ENCODE measurements at regions not wholly inside any gene's neighbourhood (a gene's known extent, or its start where the extent isn't known, plus 50 kb on each side); places are given as distances from the start of the nearest gene placed in this dataset.
"Not testable (repeated sequence)": the region's sequence is repeated elsewhere in the genome, so short reads cannot be mapped to it uniquely, and the experiment has no call there.

DNA sequence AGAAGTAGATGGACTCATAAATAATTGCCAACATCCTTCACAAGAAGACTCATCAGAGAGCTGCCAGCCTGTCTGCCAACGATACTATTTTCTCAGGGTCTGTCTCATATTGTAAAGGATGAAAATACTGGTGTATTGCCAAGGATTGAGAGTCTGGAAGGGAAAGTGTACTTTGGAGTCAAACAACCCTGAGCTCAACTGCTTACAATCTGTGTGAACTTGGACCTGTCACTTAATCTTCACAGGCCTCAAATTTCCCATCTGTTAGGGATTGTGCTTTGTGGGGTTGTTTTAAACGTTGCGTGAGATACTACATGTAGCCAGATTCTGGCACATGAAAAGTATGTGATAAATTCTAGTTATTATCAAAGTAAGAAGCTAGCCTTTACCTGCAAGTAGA, 169.1 kb downstream of the LHFPL1 start:
- H3K4me1 ChIP-seq: no peaks in the 10 kb centered on the region
- H3K36me3 ChIP-seq (ENCODE audit: control insufficient read depth, insufficient read depth, low read length): no peaks in the 10 kb centered on the region
- H3K4me2 ChIP-seq (ENCODE audit: low read length): no peak overlapping the region
- H3K9ac ChIP-seq: no peak overlapping the region
- no peak overlapping the region for H3K4me3 ChIP-seq (ENCODE audit: low read depth, low read length)
- no peak for TF ChIP-seq CTCF (IDR thresholded peaks at IDR 0.05)
- no peaks in the 10 kb centered on the region for H3K27me3 ChIP-seq (ENCODE audit: control insufficient read depth, insufficient read depth, low read length)
- no peak overlapping the region for H2AFZ ChIP-seq
- H3K9me3 ChIP-seq (ENCODE audit: control insufficient read depth, low read length): no peaks in the 10 kb centered on the region
- no peak overlapping the region for H3K27ac ChIP-seq
- no peaks in the 10 kb centered on the region for H3K79me2 ChIP-seq

- TF ChIP-seq CTCF (IDR thresholded peaks at IDR 0.05): no peak
- Histone ChIP-seq H3K27ac (no peak overlapping the region), H3K79me2 (no peaks in the 10 kb centered on the region), H3K36me3 (ENCODE audit: control insufficient read depth, insufficient read depth, low read length) (no peaks in the 10 kb centered on the region), H3K4me2 (ENCODE audit: low read length) (no peak overlapping the region), H3K27me3 (ENCODE audit: control insufficient read depth, insufficient read depth, low read length) (no peaks in the 10 kb centered on the region), H3K4me1 (no peaks in the 10 kb centered on the region), H3K4me3 (ENCODE audit: low read depth, low read length) (no peak overlapping the region), H3K9ac (no peak overlapping the region), H3K9me3 (ENCODE audit: control insufficient read depth, low read length) (no peaks in the 10 kb centered on the region), H2AFZ (no peak overlapping the region)
Observed at GRCh38 chrX:112477653-112478052, 202.1 kb downstream of the LHFPL1 start.

- no peak for TF ChIP-seq CTCF (IDR thresholded peaks at IDR 0.05)
- Histone ChIP-seq H3K4me1 (no peaks in the 10 kb centered on the region), H3K9ac (no peak overlapping the region), H3K4me2 (ENCODE audit: low read length) (no peak overlapping the region), H3K27me3 (ENCODE audit: control insufficient read depth, insufficient read depth, low read length) (no peaks in the 10 kb centered on the region), H3K79me2 (no peaks in the 10 kb centered on the region), H2AFZ (no peak overlapping the region), H3K27ac (no peak overlapping the region), H3K36me3 (ENCODE audit: control insufficient read depth, insufficient read depth, low read length) (no peaks in the 10 kb centered on the region), H3K4me3 (ENCODE audit: low read depth, low read length) (no peak overlapping the region), H3K9me3 (ENCODE audit: control insufficient read depth, low read length) (no peaks in the 10 kb centered on the region)
Observed at GRCh38 chrX:112473654-112474053, 206.1 kb downstream of the LHFPL1 start.

DNA sequence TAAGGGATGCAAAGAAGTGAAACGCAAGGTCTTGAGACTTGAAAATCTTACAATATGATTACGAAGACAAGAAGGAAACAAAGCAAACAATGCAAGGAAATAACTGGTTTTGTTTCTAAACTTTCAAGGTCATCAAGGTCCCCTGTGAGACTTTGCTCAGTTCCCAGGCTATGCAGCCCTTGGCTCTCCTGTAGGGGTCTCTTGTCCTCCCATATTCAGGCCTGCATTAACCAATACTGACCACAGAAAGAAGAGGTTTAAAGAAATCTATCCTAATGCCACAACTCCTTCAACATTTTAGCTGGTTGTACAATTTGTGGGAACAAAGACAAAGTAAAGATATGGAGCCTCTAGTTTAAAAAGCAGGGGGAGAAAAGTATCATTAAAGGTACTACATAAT, 209.2 kb downstream of the LHFPL1 start:
- Histone ChIP-seq H2AFZ (no peak overlapping the region), H3K4me1 (no peaks in the 10 kb centered on the region), H3K79me2 (no peaks in the 10 kb centered on the region), H3K9me3 (ENCODE audit: control insufficient read depth, low read length) (no peaks in the 10 kb centered on the region), H3K4me2 (ENCODE audit: low read length) (no peak overlapping the region), H3K36me3 (ENCODE audit: control insufficient read depth, insufficient read depth, low read length) (no peaks in the 10 kb centered on the region), H3K27ac (no peak overlapping the region), H3K9ac (no peak overlapping the region), H3K27me3 (ENCODE audit: control insufficient read depth, insufficient read depth, low read length) (no peaks in the 10 kb centered on the region), H3K4me3 (ENCODE audit: low read depth, low read length) (no peak overlapping the region)
- TF ChIP-seq CTCF (IDR thresholded peaks at IDR 0.05): no peak

DNA sequence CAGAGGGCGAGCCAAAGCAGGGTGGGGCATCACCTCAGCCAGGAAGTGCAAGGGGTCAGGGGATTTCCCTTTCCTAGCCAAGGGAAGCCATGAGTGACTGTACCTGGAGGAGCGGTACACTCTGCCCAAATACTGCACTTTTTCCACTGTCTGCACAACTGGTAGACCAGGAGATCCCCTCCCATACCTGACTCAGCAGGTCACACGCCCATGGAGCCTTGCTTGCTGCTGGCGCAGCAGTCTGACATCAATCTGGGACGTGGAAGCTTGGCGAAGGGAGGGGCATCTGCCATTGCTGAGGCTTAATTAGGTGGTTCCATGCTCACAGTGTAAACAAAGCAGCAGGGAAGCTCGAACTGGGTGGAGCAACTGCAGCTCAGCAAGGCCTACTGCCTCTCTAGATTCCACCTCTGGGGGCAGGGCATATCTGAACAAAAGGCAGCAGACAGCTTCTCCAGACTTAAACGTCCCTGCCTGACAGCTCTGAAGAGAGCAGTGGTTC, 217.7 kb downstream of the LHFPL1 start:
- not testable (repeated sequence) for H3K36me3 ChIP-seq (ENCODE audit: control insufficient read depth, insufficient read depth, low read length); H3K27ac ChIP-seq; H3K4me1 ChIP-seq; H3K4me2 ChIP-seq (ENCODE audit: low read length); H3K9me3 ChIP-seq (ENCODE audit: control insufficient read depth, low read length); H3K9ac ChIP-seq; H2AFZ ChIP-seq; H3K79me2 ChIP-seq; H3K27me3 ChIP-seq (ENCODE audit: control insufficient read depth, insufficient read depth, low read length); H3K4me3 ChIP-seq (ENCODE audit: low read depth, low read length)
